IPS DF 6.9 (cell line): ENCODE measurements at regions not wholly inside any gene's neighbourhood (a gene's known extent, or its start where the extent isn't known, plus 50 kb on each side); places are given as distances from the start of the nearest gene placed in this dataset.

Experiments
- DNase-seq: peaks from one replicate; pipeline ENCODE4 v3.0.0-alpha.2; 2013; ENCODE audit warnings: low read depth, low spot score
- H3K27ac ChIP-seq: one replicate; pipeline ENCODE4 v1.5.1; 2013; ENCODE audit warnings: low read length, control low read depth
- H3K27me3 ChIP-seq: 2 replicates; pipeline ENCODE4 v1.6.1; 2013; ENCODE audit warnings: mild to moderate bottlenecking, low read length; ENCODE audit not compliant: control insufficient read depth, insufficient read depth
- H3K36me3 ChIP-seq: 2 replicates; pipeline ENCODE4 v1.6.1; 2013; ENCODE audit warnings: low read length; ENCODE audit not compliant: control insufficient read depth, insufficient read depth
- H3K4me1 ChIP-seq: 2 replicates; pipeline ENCODE4 v1.6.1; 2013; ENCODE audit warnings: low read length; ENCODE audit not compliant: control insufficient read depth, insufficient read depth
- H3K4me3 ChIP-seq: 2 replicates; pipeline ENCODE4 v1.5.1; 2013; ENCODE audit warnings: mild to moderate bottlenecking, low read length
- H3K9me3 ChIP-seq: 2 replicates; pipeline ENCODE4 v1.6.1; 2013; ENCODE audit warnings: low read length, inconsistent platforms; ENCODE audit not compliant: control insufficient read depth, insufficient read depth
- whole genome bisulfite sequencing: extraction: QIAGEN DNeasy Blood & Tissue Kit; methylation state at CpG from one replicate; pipeline ENCODE4 v1.1.7; 2013; ENCODE audit warnings: mixed read lengths, missing lambda C conversion rate; ENCODE audit not compliant: insufficient read length, insufficient coverage; 5-methylcytosine and 5-hydroxymethylcytosine counted together

GRCh38 chr11:115964091-115964490 lies 459.9 kb upstream of the CADM1 start:
- peaks cover 1% of the 10 kb centered on the region for H3K4me1 ChIP-seq
- H3K36me3 ChIP-seq, result no peaks in the 10 kb centered on the region
- no peaks in the 10 kb centered on the region for H3K9me3 ChIP-seq
- no peak for DNase-seq
- WGBS, result no CpG with 5 or more reads among the region's 2 CpGs
- H3K4me3 ChIP-seq, result no peak overlapping the region
- peaks cover 5% of the 10 kb centered on the region; the same call in 1 of the 2 replicates for H3K27me3 ChIP-seq
- H3K27ac ChIP-seq, result no peak overlapping the region

GRCh38 chr11:115963156-115963555 lies 458.9 kb upstream of the CADM1 start:
- DNase-seq, result no peak
- Histone ChIP-seq H3K9me3 (no peaks in the 10 kb centered on the region), H3K27ac (no peak overlapping the region), H3K4me1 (peaks cover 1% of the 10 kb centered on the region), H3K4me3 (no peak overlapping the region), H3K27me3 (peaks cover 5% of the 10 kb centered on the region; the same call in 1 of the 2 replicates), H3K36me3 (no peaks in the 10 kb centered on the region)
- no CpG with 5 or more reads among the region's 6 CpGs for WGBS

- Histone ChIP-seq H3K27me3 (peaks cover 2% of the 10 kb centered on the region; the same call in 1 of the 2 replicates), H3K4me1 (peaks cover 1% of the 10 kb centered on the region; the same call in 1 of the 2 replicates), H3K9me3 (no peaks in the 10 kb centered on the region), H3K4me3 (no peak overlapping the region), H3K27ac (no peak overlapping the region), H3K36me3 (no peaks in the 10 kb centered on the region)
- DNase-seq, result no peak
- WGBS, result no CpG with 5 or more reads among the region's 11 CpGs
These were observed 457.2 kb upstream of the CADM1 start for GRCh38 chr11:115961159-115962003.

- H3K4me3 ChIP-seq, result no peak overlapping the region; the same call in 1 of the 2 replicates
- DNase-seq, result no peak
- H3K27ac ChIP-seq, result no peak overlapping the region
- no CpG with 5 or more reads among the region's 23 CpGs for WGBS
- no peaks in the 10 kb centered on the region for H3K9me3 ChIP-seq
- no peaks in the 10 kb centered on the region for H3K4me1 ChIP-seq
- H3K27me3 ChIP-seq, result no peaks in the 10 kb centered on the region
- H3K36me3 ChIP-seq, result no peaks in the 10 kb centered on the region
These were observed 454.9 kb upstream of the CADM1 start for GRCh38 chr11:115959081-115959486.

- DNase-seq, result no peak
- H3K36me3 ChIP-seq, result no peaks in the 10 kb centered on the region
- no peaks in the 10 kb centered on the region for H3K4me1 ChIP-seq
- no peak overlapping the region for H3K27ac ChIP-seq
- no peaks in the 10 kb centered on the region for H3K27me3 ChIP-seq
- no peak overlapping the region for H3K4me3 ChIP-seq
- no CpG with 5 or more reads among the region's 20 CpGs for WGBS
- no peaks in the 10 kb centered on the region for H3K9me3 ChIP-seq
These were observed 454.1 kb upstream of the CADM1 start for GRCh38 chr11:115958089-115959000.

- no peaks in the 10 kb centered on the region for H3K4me1 ChIP-seq
- no peaks in the 10 kb centered on the region for H3K36me3 ChIP-seq
- H3K9me3 ChIP-seq, result no peaks in the 10 kb centered on the region
- no peak overlapping the region for H3K4me3 ChIP-seq
- H3K27me3 ChIP-seq, result no peaks in the 10 kb centered on the region
- WGBS, result no CpG with 5 or more reads among the region's 2 CpGs
- DNase-seq, result no peak
- no peak overlapping the region for H3K27ac ChIP-seq
These were observed 451.6 kb upstream of the CADM1 start for GRCh38 chr11:115955803-115956202.

- no CpG with 5 or more reads among the region's 2 CpGs for WGBS
- Histone ChIP-seq H3K27me3 (no peaks in the 10 kb centered on the region), H3K9me3 (no peaks in the 10 kb centered on the region), H3K36me3 (no peaks in the 10 kb centered on the region), H3K4me1 (no peaks in the 10 kb centered on the region), H3K27ac (no peak overlapping the region), H3K4me3 (no peak overlapping the region)
- no peak for DNase-seq
These were observed 446.4 kb upstream of the CADM1 start for GRCh38 chr11:115950660-115951059.

- Histone ChIP-seq H3K9me3 (no peaks in the 10 kb centered on the region), H3K4me1 (no peaks in the 10 kb centered on the region), H3K4me3 (no peak overlapping the region), H3K27me3 (no peaks in the 10 kb centered on the region), H3K36me3 (no peaks in the 10 kb centered on the region), H3K27ac (no peak overlapping the region)
- no CpG with 5 or more reads among the region's 8 CpGs for WGBS
- no peak for DNase-seq
These were observed 440.4 kb upstream of the CADM1 start for GRCh38 chr11:115944596-115944995.

- WGBS, result no CpG with 5 or more reads among the region's 2 CpGs
- Histone ChIP-seq H3K9me3 (no peaks in the 10 kb centered on the region), H3K36me3 (no peaks in the 10 kb centered on the region), H3K27ac (no peak overlapping the region), H3K4me1 (no peaks in the 10 kb centered on the region), H3K27me3 (no peaks in the 10 kb centered on the region), H3K4me3 (no peak overlapping the region)
- no peak for DNase-seq
These were observed 437.8 kb upstream of the CADM1 start for GRCh38 chr11:115942011-115942410.

GRCh38 chr11:115941481-115941993 lies 437.3 kb upstream of the CADM1 start:
- Histone ChIP-seq H3K4me3 (no peak overlapping the region), H3K27me3 (no peaks in the 10 kb centered on the region), H3K36me3 (no peaks in the 10 kb centered on the region), H3K4me1 (no peaks in the 10 kb centered on the region), H3K9me3 (no peaks in the 10 kb centered on the region), H3K27ac (no peak overlapping the region)
- DNase-seq, result no peak
- WGBS, result no CpG with 5 or more reads among the region's 15 CpGs
